Endothelial cell of umbilical vein (primary cell): ENCODE measurements at regions not wholly inside any gene's neighbourhood (a gene's known extent, or its start where the extent isn't known, plus 50 kb on each side); places are given as distances from the start of the nearest gene placed in this dataset.

ENCODE experiments used
- BruUV-seq: library from RNA; stranded (reverse); fragments of 400-500 nt; replicated peaks from 2 replicates; lab custom pipeline; 2021; lab: Mats Ljungman, UMichigan
- CTCF ChIA-PET: fragments of 300-600, 350-600 bp; sonication (Branson Sonifier 250); formaldehyde crosslinking; loops from one replicate; lab custom pipeline; 2021; ENCODE audit warnings: antibody characterized with exemption, inconsistent platforms; lab: Charles Lee
- POLR2A ChIA-PET: fragments of 300-600, 350-600 bp; sonication (Branson Sonifier 250); formaldehyde crosslinking; loops from one replicate; lab custom pipeline; 2021; ENCODE audit warnings: antibody characterized with exemption, inconsistent platforms; lab: Charles Lee
- DNase-seq: peaks from one replicate; pipeline ENCODE4 v3.0.0-alpha.2; 2011; ENCODE audit warnings: low read depth, low spot score
- FAIRE-seq: peaks from 2 replicates; lab custom pipeline; 2011; peaks lifted over from hg19 to GRCh38; lab: Jason Lieb, UNC
- H2AFZ ChIP-seq: 2 replicates; pipeline ENCODE4 v1.6.0; 2012; ENCODE audit warnings: low read depth, low read length, control low read depth, inconsistent platforms
- H3K27ac ChIP-seq: 2 replicates; pipeline ENCODE4 v1.5.1; 2011; ENCODE audit warnings: low read depth, mild to moderate bottlenecking, control low read depth, low read length, moderate library complexity; ENCODE audit not compliant: insufficient read depth
- H3K27me3 ChIP-seq, 2 experiments: 2 replicates each; pipeline versions ENCODE4 v1.6.0 to v1.6.1; 2011; ENCODE audit warnings: low read length in 2 of 2, mixed read lengths in 1 of 2; ENCODE audit not compliant: control insufficient read depth in 2 of 2, insufficient read depth in 2 of 2
- H3K36me3 ChIP-seq, 2 experiments: 2 replicates in 1 of 2; 3 replicates in 1 of 2; pipeline ENCODE4 v1.5.1; 2011; ENCODE audit warnings: low read length in 2 of 2, mild to moderate bottlenecking in 1 of 2, moderate library complexity in 1 of 2; ENCODE audit not compliant: control insufficient read depth in 2 of 2, insufficient read depth in 2 of 2; ENCODE audit errors: extremely low read depth in 1 of 2
- H3K4me1 ChIP-seq: 3 replicates; pipeline ENCODE4 v1.5.1; 2011; ENCODE audit warnings: mild to moderate bottlenecking, low read length; ENCODE audit not compliant: control insufficient read depth, insufficient read depth; ENCODE audit errors: extremely low read depth
- H3K4me2 ChIP-seq: 2 replicates; pipeline ENCODE4 v1.6.1; 2011; ENCODE audit warnings: low read length, control low read depth, mixed read lengths; ENCODE audit not compliant: insufficient read depth
- H3K4me3 ChIP-seq, 3 experiments: fragments of 200-600 bp in 1 of 3; sonication (generic), shearing (Covaris generic) in 1 of 3; replicated peaks in 1 of 3; 2 replicates each; pipeline ENCODE4 v1.5.1; 2011 to 2016; ENCODE audit warnings: control low read depth in 3 of 3, low read length in 3 of 3, mild to moderate bottlenecking in 2 of 3, inconsistent platforms in 1 of 3, low read depth in 1 of 3, moderate library complexity in 1 of 3; ENCODE audit not compliant: insufficient read depth in 1 of 3
- H3K79me2 ChIP-seq: 2 replicates; pipeline ENCODE4 v1.6.0; 2012; ENCODE audit warnings: low read length, inconsistent platforms; ENCODE audit not compliant: control insufficient read depth, insufficient read depth
- H3K9ac ChIP-seq: replicated peaks from 2 replicates; pipeline ENCODE3; 2011; ENCODE audit warnings: low read length, control low read depth; ENCODE audit not compliant: insufficient read depth; ENCODE audit errors: extremely low read depth
- H3K9me1 ChIP-seq: replicated peaks from 3 replicates; pipeline ENCODE4 v1.6.0; 2011; ENCODE audit warnings: mild to moderate bottlenecking, low read length; ENCODE audit not compliant: control insufficient read depth, insufficient read depth; ENCODE audit errors: extremely low read depth
- H3K9me3 ChIP-seq: replicated peaks from 2 replicates; pipeline ENCODE4 v1.5.1; 2012; ENCODE audit warnings: low read length, inconsistent platforms; ENCODE audit not compliant: control insufficient read depth, insufficient read depth
- H4K20me1 ChIP-seq: replicated peaks from 2 replicates; pipeline ENCODE3; 2011; ENCODE audit warnings: mild to moderate bottlenecking, low read length; ENCODE audit not compliant: control insufficient read depth, insufficient read depth; ENCODE audit errors: extremely low read depth
- CTCF ChIP-seq, 2 donors: IDR thresholded peaks; 1 replicate in 1 of 2; 2 replicates in 1 of 2; pipeline ENCODE4 v1.5.1; 2011; ENCODE audit warnings: low read length in 2 of 2, mild to moderate bottlenecking in 2 of 2, moderate library complexity in 2 of 2, control low read depth in 1 of 2, inconsistent platforms in 1 of 2, low read depth in 1 of 2; ENCODE audit not compliant: insufficient read depth in 1 of 2; ENCODE audit errors: extremely low read depth in 1 of 2
- EZH2 ChIP-seq: IDR thresholded peaks from 2 replicates; pipeline ENCODE4 v1.6.1; 2012; ENCODE audit warnings: borderline replicate concordance, low read depth, mild to moderate bottlenecking, moderate library complexity, low read length, inconsistent platforms; ENCODE audit not compliant: severe bottlenecking
- FOS ChIP-seq: IDR thresholded peaks from 2 replicates; pipeline ENCODE4 v1.6.1; 2011; ENCODE audit warnings: mild to moderate bottlenecking, low read length, moderate library complexity, borderline replicate concordance; ENCODE audit not compliant: insufficient read depth
- GATA2 ChIP-seq: IDR thresholded peaks from 2 replicates; pipeline ENCODE4 v1.7.0; 2011; ENCODE audit warnings: low read depth, mild to moderate bottlenecking, moderate library complexity, mixed read lengths, low read length; ENCODE audit not compliant: insufficient read length, insufficient read depth
- JUN ChIP-seq: IDR thresholded peaks from 2 replicates; pipeline ENCODE4 v1.6.1; 2011; ENCODE audit warnings: borderline replicate concordance, low read depth; ENCODE audit not compliant: insufficient read length, insufficient read depth
- MAX ChIP-seq: IDR thresholded peaks from 2 replicates; pipeline ENCODE4 v1.6.1; 2011; ENCODE audit not compliant: insufficient read depth, insufficient read length
- MYC ChIP-seq: IDR thresholded peaks from one replicate; pipeline ENCODE4 v1.6.1; 2011; ENCODE audit warnings: mild to moderate bottlenecking, low read depth, low read length
- POLR2A ChIP-seq: IDR thresholded peaks from 2 replicates; pipeline ENCODE4 v1.6.1; 2012; ENCODE audit warnings: low read depth, mild to moderate bottlenecking, control low read depth, low read length
- POLR2AphosphoS5 ChIP-seq: IDR thresholded peaks from 2 replicates; pipeline ENCODE4 v1.6.1; 2012; ENCODE audit warnings: low read depth, mild to moderate bottlenecking, control low read depth, low read length, moderate library complexity; ENCODE audit not compliant: insufficient read depth
- dilution Hi-C: fragments of 300-500 bp; cut with MboI; formaldehyde crosslinking; loops from one replicate; pipeline ENCODE4 v1.15.0; 2019; ENCODE audit warnings: low sequenced_read_pairs; ENCODE audit not compliant: extremely low pct_ligation_motif_present
- intact Hi-C: fragments of 100-400 bp; cut with micrococcal nuclease; formaldehyde crosslinking; loops from one replicate; pipeline ENCODE4 v1.10.0; 2022

GRCh38 chr12:60399064-60399463, 803.2 kb downstream of the SLC16A7 start:
- ChIA-PET CTCF (no interaction called here), POLR2A (no interaction called here)
- Histone ChIP-seq H3K4me2 (no peak overlapping the region), H3K9me1 (no peaks in the 10 kb centered on the region), H3K9ac (no peak overlapping the region), H3K27ac (no peak overlapping the region), H3K27me3 (no peaks in the 10 kb centered on the region), H3K79me2 (no peaks in the 10 kb centered on the region), H3K36me3 (no peaks in the 10 kb centered on the region), H3K9me3 (no peaks in the 10 kb centered on the region), H4K20me1 (no peaks in the 10 kb centered on the region), H3K4me1 (peaks cover 7% of the 10 kb centered on the region), H2AFZ (no peak overlapping the region), H3K4me3 (no peak overlapping the region)
- TF ChIP-seq MAX (no peak), FOS (no peak), CTCF (IDR thresholded peaks at IDR 0.05; ENCODE audit: extremely low read depth in 1 of 2, insufficient read depth in 1 of 2, low read depth in 1 of 2, low read length in 2 of 2) (no peak), MYC (no peak), JUN (no peak), EZH2 (no peak), GATA2 (no peak), POLR2A (no peak), POLR2AphosphoS5 (no peak)
- intact Hi-C loops: no loop called here
- BruUV-seq: no TSS peak
- no peak for FAIRE-seq
- dilution Hi-C loops: no loop called here
- DNase-seq: no peak
